SK-N-SH (cell line): ENCODE measurements at regions not wholly inside any gene's neighbourhood (a gene's known extent, or its start where the extent isn't known, plus 50 kb on each side); places are given as distances from the start of the nearest gene placed in this dataset.

Source experiments
- CTCF ChIA-PET: fragments of 300-600, 350-600 bp; formaldehyde crosslinking; extraction: SDS; loops from one replicate; lab custom pipeline; 2021; lab: Yijun Ruan, JAX
- POLR2A ChIA-PET: fragments of 350-600 bp; sonication (Branson Sonifier 250); formaldehyde crosslinking; extraction: SDS; loops from one replicate; lab custom pipeline; 2020; ENCODE audit warnings: antibody characterized with exemption, inconsistent platforms; lab: Yijun Ruan, JAX
- DNase-seq: peaks from one replicate; pipeline ENCODE4 v3.0.0; 2012
- H2AFZ ChIP-seq: fragments of 200-600 bp; sonication (generic); 2 replicates; pipeline ENCODE4 v1.8.1; 2016; ENCODE audit warnings: antibody characterized with exemption, mild to moderate bottlenecking, low read depth
- H3F3A ChIP-seq: fragments of 200-600 bp; sonication (generic); replicated peaks from 2 replicates; pipeline ENCODE3; 2016; ENCODE audit warnings: antibody characterized with exemption, mild to moderate bottlenecking; ENCODE audit not compliant: insufficient read depth
- H3K27ac ChIP-seq, 2 experiments: fragments of 200-500 bp in 1 of 2; fragments of 200-600 bp in 1 of 2; sonication (Bioruptor generic) in 1 of 2; sonication (generic), shearing (Covaris generic) in 1 of 2; 2 replicates each; pipeline versions ENCODE4 v1.5.1 to v1.6.1; 2014 to 2016; ENCODE audit warnings: low read depth in 2 of 2, inconsistent platforms in 1 of 2, low read length in 1 of 2, mild to moderate bottlenecking in 1 of 2, mixed read lengths in 1 of 2
- H3K27me3 ChIP-seq: fragments of 200-600 bp; sonication (generic), shearing (Covaris generic); 2 replicates; pipeline ENCODE4 v1.6.1; 2016; ENCODE audit warnings: mixed run types; ENCODE audit not compliant: insufficient read depth
- H3K36me3 ChIP-seq, 2 experiments: fragments of 200-500 bp in 1 of 2; fragments of 200-600 bp in 1 of 2; sonication (Bioruptor generic) in 1 of 2; sonication (generic) in 1 of 2; replicated peaks in 1 of 2; 2 replicates each; pipeline versions ENCODE3 to v1.5.1; 2014 to 2016; ENCODE audit warnings: low read length in 1 of 2, mild to moderate bottlenecking in 1 of 2; ENCODE audit not compliant: insufficient read depth in 2 of 2, control insufficient read depth in 1 of 2
- H3K4me1 ChIP-seq, 2 experiments: fragments of 200-500 bp in 1 of 2; fragments of 200-600 bp in 1 of 2; sonication (Bioruptor generic) in 1 of 2; sonication (generic), shearing (Covaris generic) in 1 of 2; 2 replicates each; pipeline versions ENCODE4 v1.5.1 to v1.6.1; 2014 to 2016; ENCODE audit warnings: low read depth in 1 of 2, low read length in 1 of 2, mixed run types in 1 of 2; ENCODE audit not compliant: insufficient read depth in 2 of 2, control insufficient read depth in 1 of 2
- H3K4me2 ChIP-seq: fragments of 200-600 bp; sonication (generic), shearing (Covaris generic); 2 replicates; pipeline ENCODE4 v1.6.1; 2017; ENCODE audit warnings: mixed run types
- H3K4me3 ChIP-seq, 2 experiments: fragments of 200-500 bp in 1 of 2; fragments of 200-600 bp in 1 of 2; sonication (Bioruptor generic) in 1 of 2; sonication (generic), shearing (Covaris generic) in 1 of 2; 2 replicates each; pipeline versions ENCODE4 v1.5.1 to v1.8.1; 2014 to 2016; ENCODE audit warnings: low read depth in 2 of 2, inconsistent platforms in 1 of 2, low read length in 1 of 2, mild to moderate bottlenecking in 1 of 2, mixed read lengths in 1 of 2, moderate library complexity in 1 of 2
- H3K79me2 ChIP-seq: fragments of 200-600 bp; sonication (generic); 2 replicates; pipeline ENCODE4 v1.8.1; 2017; ENCODE audit warnings: mild to moderate bottlenecking; ENCODE audit not compliant: insufficient read depth
- H3K9ac ChIP-seq: fragments of 200-600 bp; sonication (generic); 2 replicates; pipeline ENCODE4 v1.6.1; 2017; ENCODE audit warnings: mixed run types
- H3K9me2 ChIP-seq: fragments of 200-600 bp; sonication (generic); 2 replicates; pipeline ENCODE4 v1.6.1; 2017; ENCODE audit warnings: mixed run types
- H3K9me3 ChIP-seq: fragments of 200-600 bp; sonication (generic); 2 replicates; pipeline ENCODE4 v1.6.1; 2017; ENCODE audit warnings: mixed run types, mild to moderate bottlenecking, moderate library complexity
- H4K20me1 ChIP-seq: fragments of 200-600 bp; sonication (generic); 2 replicates; pipeline ENCODE4 v1.6.1; 2017; ENCODE audit warnings: mild to moderate bottlenecking, mixed run types; ENCODE audit not compliant: insufficient read depth
- CTCF ChIP-seq: fragments of 200-600 bp; sonication (generic); IDR thresholded peaks from 2 replicates; pipeline ENCODE4 v1.6.1; 2017; ENCODE audit warnings: antibody characterized with exemption, mild to moderate bottlenecking, moderate library complexity
- FOXJ3 ChIP-seq: sonication (generic); formaldehyde crosslinking; IDR thresholded peaks from 2 replicates; pipeline ENCODE4 v1.5.1; 2020; ENCODE audit warnings: mild to moderate bottlenecking, missing genetic modification reagents
- FOXM1 ChIP-seq: IDR thresholded peaks from 2 replicates; pipeline ENCODE4 v1.4.0; 2012; ENCODE audit warnings: low read depth, mild to moderate bottlenecking
- IRF3 ChIP-seq: fragments of 150-350 bp; IDR thresholded peaks from 2 replicates; pipeline ENCODE4 v1.6.1; 2016; ENCODE audit warnings: mild to moderate bottlenecking, low read depth, low read length
- JUND ChIP-seq: IDR thresholded peaks from 2 replicates; pipeline ENCODE4 v1.4.0; 2012
- MXI1 ChIP-seq: IDR thresholded peaks from 2 replicates; pipeline ENCODE4 v1.6.1; 2012; ENCODE audit warnings: mild to moderate bottlenecking, low read depth, low read length, improper control_type of control experiment
- POLR2AphosphoS5 ChIP-seq: IDR thresholded peaks from 2 replicates; pipeline ENCODE4 v1.6.1; 2012; ENCODE audit warnings: low read depth, low read length
- RCOR1 ChIP-seq: fragments of 150-350 bp; IDR thresholded peaks from 2 replicates; pipeline ENCODE4 v1.6.1; 2017; ENCODE audit warnings: antibody characterized with exemption, low read length
- RFX5 ChIP-seq: IDR thresholded peaks from 2 replicates; pipeline ENCODE4 v1.6.1; 2012; ENCODE audit warnings: mild to moderate bottlenecking, improper control_type of control experiment, low read length
- SMC3 ChIP-seq: IDR thresholded peaks from 2 replicates; pipeline ENCODE4 v1.6.1; 2012; ENCODE audit warnings: low read depth, low read length, improper control_type of control experiment
- TAF1 ChIP-seq: IDR thresholded peaks from 2 replicates; pipeline ENCODE4 v1.6.1; 2012; ENCODE audit warnings: low read depth, mild to moderate bottlenecking, low read length, moderate library complexity, borderline replicate concordance
- TCF12 ChIP-seq: IDR thresholded peaks from 2 replicates; pipeline ENCODE4 v1.4.0; 2012
- YY1 ChIP-seq: IDR thresholded peaks from 2 replicates; pipeline ENCODE4 v1.4.0; 2012; ENCODE audit warnings: low read depth, mild to moderate bottlenecking
- WGBS: methylation state at CpG from one replicate; pipeline ENCODE4 v1.1.6; 2017; ENCODE audit warnings: low lambda C conversion rate; 5-methylcytosine and 5-hydroxymethylcytosine counted together
- TF ChIP-seq, protein P1 (sequence below): IDR thresholded peaks from 2 replicates; pipeline ENCODE4; 2012
- TF ChIP-seq, protein P2 (sequence below): fragments of 150-350 bp; IDR thresholded peaks from 2 replicates; pipeline ENCODE4 v1.6.1; 2017; ENCODE audit warnings: antibody characterized with exemption, low read length, low read depth, borderline replicate concordance

GRCh38 chr12:86911973-86912372 is 655.8 kb upstream of the MGAT4C start:
- Histone ChIP-seq H3K4me1 (no peaks in the 10 kb centered on the region), H4K20me1 (no peaks in the 10 kb centered on the region), H3K9me2 (no peaks in the 10 kb centered on the region), H3K27me3 (no peaks in the 10 kb centered on the region), H3K27ac (no peak overlapping the region), H3K9ac (no peak overlapping the region)
- ChIA-PET CTCF (no interaction called here), POLR2A (no interaction called here)
- TF ChIP-seq TAF1 (no peak), FOXJ3 (no peak), IRF3 (no peak), FOXM1 (no peak), POLR2AphosphoS5 (no peak), YY1 (no peak), RCOR1 (no peak), TCF12 (no peak), MXI1 (no peak), SMC3 (no peak), RFX5 (no peak), CTCF (no peak), JUND (no peak)
- TF ChIP-seq, protein P1, sequence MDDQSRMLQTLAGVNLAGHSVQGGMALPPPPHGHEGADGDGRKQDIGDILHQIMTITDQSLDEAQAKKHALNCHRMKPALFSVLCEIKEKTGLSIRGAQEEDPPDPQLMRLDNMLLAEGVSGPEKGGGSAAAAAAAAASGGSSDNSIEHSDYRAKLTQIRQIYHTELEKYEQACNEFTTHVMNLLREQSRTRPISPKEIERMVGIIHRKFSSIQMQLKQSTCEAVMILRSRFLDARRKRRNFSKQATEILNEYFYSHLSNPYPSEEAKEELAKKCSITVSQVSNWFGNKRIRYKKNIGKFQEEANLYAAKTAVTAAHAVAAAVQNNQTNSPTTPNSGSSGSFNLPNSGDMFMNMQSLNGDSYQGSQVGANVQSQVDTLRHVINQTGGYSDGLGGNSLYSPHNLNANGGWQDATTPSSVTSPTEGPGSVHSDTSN, result no peak
- TF ChIP-seq, protein P2, sequence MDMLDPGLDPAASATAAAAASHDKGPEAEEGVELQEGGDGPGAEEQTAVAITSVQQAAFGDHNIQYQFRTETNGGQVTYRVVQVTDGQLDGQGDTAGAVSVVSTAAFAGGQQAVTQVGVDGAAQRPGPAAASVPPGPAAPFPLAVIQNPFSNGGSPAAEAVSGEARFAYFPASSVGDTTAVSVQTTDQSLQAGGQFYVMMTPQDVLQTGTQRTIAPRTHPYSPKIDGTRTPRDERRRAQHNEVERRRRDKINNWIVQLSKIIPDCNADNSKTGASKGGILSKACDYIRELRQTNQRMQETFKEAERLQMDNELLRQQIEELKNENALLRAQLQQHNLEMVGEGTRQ, result no peak
- TF ChIP-seq, all 33 proteins: peak for 0
- 57% methylated on average over 3 of the region's 3 CpGs for WGBS
- no peaks in the 10 kb centered on the region; the same call in 1 of the 2 replicates for H3K9me3 ChIP-seq
- no peak overlapping the region for H2AFZ ChIP-seq
- H3K4me2 ChIP-seq, result no peak overlapping the region
- H3F3A ChIP-seq, result no peaks in the 10 kb centered on the region
- DNase-seq, result no peak
- no peaks in the 10 kb centered on the region for H3K79me2 ChIP-seq
- H3K36me3 ChIP-seq, result no peaks in the 10 kb centered on the region
- no peak overlapping the region for H3K4me3 ChIP-seq
